Tongue (tissue), 1 donor: ENCODE measurements at regions not wholly inside any gene's neighbourhood (a gene's known extent, or its start where the extent isn't known, plus 50 kb on each side); places are given as distances from the start of the nearest gene placed in this dataset.
"Not testable (repeated sequence)": the region's sequence is repeated elsewhere in the genome, so short reads cannot be mapped to it uniquely, and the experiment has no call there.

Experiments used
- DNase-seq: peaks from one replicate; pipeline ENCODE4 v3.0.0-alpha.2; 2015

DNA sequence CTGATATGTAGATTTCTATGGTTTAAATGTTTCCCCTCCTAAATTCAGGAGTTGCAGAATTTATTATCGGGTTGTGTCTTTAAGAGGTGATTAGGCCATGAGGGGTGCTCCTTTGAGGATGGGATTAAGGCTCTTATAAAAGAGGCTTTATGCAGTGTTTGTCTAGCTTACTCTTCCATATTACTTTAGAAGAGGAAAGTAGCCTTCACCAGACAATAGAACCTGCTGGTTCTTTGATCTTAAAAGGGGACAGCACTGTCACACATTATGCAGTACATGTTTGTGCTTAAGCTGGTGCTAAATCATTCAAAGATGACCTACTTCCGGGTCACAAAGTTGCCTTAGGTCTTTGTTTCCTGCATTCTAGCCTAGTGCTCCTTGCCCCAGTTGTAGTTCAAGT lies 81.0 kb downstream of the CPXCR1 start:
- DNase-seq: no peak

DNA sequence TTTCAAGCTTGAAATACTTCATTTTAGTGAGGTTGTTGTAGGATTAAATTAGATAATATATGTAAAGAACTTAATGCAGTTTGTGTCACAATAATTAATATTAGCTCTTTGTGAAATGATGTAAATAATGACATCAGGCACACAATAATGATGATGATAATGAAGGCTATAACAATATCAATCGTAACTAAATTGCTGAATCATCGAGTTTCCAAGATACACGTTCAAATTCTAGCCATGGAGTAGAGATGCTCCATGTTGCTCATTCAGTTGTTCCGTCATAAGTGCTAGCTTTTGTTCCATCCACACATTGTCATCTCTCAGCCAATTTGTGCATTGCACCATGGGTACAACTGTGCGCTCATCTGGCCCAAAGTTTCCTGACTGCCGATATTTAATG lies 83.1 kb downstream of the CPXCR1 start:
- no peak for DNase-seq

DNA sequence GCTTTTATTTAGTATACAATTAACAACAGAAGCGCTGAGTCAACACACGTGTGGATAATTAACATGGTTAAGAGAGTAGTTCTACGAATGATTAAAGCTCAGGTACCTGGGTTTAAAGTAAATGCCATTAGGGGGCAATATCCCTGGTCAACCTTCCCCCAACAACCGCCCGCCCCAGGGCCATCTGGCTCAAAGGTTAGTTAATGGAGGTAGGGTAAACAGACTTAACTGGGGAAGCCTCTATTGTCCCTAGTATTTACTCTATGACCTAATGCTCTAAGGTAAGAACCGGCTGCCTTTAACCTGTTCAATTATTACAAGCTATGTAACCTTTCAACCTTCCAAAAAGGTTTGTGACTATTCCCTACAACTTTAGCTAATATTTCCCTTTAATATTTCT lies 90.7 kb downstream of the CPXCR1 start:
- DNase-seq: not testable (repeated sequence)

DNA sequence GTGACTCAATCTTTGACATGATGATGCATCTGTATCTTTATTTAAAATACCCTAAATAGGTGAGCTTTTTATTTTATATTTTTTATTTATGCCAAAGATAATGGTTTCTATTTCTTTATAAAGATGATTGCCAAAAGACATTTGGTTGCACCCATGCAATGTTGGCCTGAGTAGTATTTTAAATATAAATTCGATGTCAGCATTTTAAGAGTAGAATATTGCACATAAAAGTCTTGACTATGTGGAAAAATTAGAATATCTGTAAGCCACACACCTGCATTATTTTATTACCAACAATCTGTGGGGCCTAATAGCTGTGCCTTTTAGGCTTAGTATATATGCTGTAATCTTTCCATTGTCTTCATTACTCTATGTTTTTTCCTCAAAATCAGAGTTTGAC lies 91.4 kb downstream of the CPXCR1 start:
- DNase-seq: no peak

DNA sequence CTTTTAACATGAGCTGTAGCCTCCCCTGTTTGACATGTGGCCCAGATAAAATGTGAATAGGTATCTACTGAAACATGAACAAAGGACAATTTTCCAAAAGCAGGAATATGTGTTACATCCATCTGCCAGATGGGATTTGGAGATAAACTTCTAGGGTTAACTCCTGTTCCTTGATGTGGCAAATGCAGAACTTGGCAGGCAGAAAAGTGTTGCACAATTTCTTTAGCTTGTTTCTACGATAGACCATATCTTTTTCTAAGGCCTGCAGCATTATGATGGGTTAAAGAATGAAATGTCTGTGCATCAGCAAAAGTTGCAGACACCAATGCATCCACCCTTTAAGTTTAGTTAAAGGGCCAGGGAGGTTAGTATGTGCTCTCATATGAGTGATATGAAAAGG lies 96.8 kb downstream of the CPXCR1 start:
- not testable (repeated sequence) for DNase-seq

DNA sequence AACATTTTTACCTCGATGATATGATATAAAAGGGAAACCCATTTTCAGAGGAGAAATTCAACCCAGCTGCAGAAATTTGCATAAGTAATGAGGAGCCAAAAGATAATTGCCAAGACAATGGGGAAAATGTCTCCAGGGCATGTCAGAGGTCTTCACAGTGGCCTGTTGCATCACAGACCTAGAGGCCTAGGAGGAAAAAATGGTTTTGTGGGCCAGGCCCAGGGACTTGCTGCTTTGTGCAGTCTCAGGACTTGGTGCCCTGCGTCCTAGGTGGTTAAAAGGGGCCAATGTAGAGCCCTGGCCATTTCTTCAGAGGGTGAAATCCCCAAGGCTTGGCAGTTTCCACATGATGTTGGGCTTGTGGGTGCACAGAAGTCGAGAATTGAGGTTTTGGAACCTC lies 106.9 kb downstream of the CPXCR1 start:
- DNase-seq: no peak

DNA sequence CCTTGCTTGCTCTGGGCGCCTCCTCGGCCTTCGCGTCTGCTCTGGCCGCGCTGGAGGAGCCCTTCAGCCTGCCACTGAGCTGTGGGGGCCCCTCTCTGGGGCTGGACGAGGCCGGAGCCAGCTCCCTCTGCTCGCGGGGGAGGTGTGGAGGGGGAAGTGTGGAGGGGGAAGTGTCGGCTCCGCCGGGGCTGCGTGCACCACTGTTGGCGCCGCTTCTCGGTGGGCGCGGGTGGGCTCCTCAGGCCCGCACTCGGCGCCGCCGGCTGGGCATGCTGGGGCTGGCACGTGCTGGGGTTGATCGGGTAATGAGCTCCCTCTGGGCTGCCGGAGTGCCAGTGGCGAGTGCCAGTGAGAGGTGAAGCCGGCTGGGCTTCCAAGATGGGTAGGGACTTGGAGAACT lies 116.7 kb downstream of the CPXCR1 start:
- no peak for DNase-seq

DNA sequence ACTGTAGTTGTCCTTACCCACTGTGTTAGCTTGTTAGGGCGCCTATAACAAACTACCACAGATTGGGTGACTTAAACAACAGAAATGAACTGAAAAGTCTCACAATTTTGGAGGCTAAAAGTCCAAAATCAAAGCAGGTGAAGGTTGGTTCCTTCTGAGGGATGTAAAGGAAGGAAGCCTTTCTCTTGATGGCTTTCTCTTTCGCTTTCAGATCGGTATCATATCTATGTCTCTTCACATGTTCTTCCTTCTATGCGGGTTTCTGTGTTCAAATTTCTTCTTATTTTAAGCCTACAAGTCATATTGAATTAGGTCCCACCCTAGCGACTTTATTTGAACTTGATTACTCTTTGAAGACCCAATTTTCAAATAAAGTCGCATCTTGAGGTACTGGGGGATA lies 118.6 kb downstream of the CPXCR1 start:
- DNase-seq: no peak

DNA sequence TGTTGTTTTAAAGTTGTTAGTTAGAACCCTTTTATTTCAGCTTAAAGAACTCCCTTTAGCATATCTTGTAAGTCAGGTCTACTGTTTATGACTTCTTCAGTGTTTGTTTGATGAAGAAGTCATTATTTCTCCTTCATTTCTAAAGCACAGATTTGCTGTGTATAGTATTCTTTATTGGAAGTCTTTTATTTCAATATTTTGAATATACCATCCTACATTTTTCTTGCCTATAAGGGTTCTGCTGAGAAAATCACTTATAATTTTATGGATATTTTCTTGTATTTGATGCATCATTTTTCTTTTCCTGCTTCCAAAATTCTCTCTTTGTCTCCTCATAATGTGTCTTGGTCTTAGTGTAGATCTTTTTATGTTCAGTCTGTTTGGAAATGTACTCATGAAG lies 134.5 kb downstream of the CPXCR1 start:
- DNase-seq: no peak

DNA sequence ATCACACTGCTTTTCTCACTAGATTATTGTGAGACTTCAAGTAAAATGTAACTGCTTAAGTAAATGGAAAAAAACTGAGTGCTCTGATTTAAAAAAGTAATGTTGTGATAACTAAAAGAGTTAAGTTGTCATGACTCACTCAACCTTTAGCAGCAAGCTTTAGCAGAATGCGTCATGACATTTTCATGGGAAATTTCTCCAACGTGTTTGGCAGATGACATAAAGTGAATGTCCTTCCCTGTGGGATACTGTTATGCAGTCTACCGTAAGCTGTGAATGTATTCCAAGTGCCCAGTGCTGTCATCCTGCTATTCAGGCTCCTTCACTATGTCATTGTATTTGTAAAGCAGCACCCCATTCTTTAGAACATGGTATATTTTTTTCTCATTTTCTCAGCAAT lies 136.2 kb downstream of the CPXCR1 start:
- DNase-seq: peak; percentile 7

DNA sequence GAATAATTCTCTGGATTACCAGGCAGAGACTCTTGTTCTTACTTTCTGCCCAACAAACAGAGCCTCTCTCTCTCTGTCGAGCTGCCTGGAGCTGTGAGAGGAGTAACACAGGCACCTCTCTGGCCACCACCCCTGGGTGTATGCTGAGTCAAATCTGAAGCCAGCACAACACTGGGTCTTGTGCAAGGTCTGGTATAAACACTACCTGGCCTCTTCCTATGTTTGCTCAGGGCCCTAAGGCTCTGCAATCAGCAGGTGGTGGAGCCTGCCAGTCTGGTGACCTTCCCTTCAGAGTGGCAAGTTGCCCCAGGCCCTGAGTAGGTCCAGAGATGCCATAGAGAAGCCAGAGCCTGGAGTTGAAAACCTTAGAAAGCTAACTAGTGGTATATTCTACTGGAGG lies 139.9 kb downstream of the CPXCR1 start:
- DNase-seq: no peak

DNA sequence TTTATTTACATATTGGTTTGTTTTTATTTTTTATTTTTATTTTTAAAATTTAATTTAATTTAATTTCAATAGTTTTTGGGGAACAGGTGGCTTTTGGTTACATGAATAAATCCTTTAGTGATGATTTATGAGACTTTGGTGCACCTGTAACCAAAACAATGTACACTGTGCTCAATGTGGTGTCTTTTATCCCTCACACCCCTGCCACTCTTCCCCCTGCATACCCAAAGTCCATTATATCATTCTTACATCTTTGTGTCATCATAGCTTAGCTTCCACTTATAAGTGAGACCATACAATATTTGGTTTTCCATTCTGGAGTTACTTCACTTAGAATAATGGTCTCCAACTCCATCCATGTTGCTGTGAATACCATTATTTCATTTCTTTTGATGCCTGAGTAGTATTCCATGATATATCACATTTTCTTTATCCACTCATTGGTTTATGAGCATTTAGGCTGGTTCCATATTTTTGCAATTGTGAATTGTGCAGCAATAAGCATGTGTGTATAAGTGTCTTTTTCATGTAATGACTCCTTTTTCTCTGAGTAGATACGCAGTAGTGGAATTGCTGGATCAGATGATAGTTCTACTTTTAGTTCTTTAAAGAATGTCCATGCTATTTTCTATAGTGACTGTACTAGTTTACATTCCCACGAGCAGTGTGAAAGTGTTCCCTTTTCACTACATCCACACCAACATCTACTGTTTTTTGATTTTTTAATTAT lies 157.1 kb downstream of the CPXCR1 start:
- no peak for DNase-seq

DNA sequence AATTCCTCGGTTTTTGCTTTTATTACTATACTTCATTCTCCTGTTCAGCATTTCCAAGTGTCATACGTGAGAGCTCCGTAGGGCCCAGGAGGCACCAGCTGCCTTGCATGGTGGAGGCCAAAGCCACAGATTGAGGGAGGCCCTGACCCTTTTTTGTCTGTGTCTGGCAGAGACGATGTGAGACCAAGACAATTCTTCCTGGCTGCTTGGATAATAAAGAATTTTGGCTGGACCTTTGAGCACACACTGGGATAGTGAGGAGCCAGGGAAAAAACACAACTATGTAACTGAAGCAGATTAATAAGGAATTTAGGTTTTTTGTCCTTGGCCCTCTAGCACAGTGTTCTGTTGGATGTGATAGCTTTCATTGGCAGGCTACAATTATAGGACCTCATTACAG lies 161.0 kb downstream of the CPXCR1 start:
- DNase-seq: no peak

DNA sequence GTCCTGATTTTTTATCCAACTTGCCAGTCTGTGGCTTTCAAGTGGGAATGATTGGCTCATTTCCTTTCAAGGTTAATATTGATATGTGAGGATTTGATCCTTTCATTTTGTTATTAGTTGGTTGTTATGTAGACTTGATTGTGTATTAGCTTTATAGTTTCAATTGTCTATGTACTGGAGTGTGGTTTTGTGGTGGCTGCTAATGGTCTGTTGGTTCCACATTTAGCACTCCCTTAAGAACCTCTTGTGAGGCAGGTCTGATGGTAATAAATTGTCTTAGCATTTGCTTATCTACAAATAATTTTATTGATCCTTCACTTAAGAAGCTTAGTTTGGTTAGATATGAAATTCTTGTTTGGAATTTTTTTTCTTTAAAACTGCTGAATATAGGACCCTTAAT lies 190.6 kb downstream of the CPXCR1 start:
- DNase-seq: no peak

DNA sequence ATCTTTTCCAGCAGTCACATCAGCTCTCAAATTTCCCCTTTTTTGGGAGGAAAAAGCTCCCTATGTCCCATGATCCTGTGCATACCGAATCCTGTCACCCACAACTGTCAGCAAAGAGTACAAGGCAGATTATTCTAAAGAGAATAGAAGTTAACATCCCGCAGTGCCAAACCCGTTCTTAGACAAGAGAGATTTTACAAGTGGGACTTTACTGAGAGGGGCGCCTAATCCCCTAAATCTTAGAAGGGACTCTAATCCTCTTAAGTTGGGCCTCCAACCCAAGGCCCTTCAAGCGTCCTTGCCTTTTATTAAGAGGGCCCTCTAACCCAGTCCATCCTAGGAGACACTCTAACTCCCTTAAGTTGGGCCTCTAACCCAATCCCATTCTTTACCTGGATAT lies 193.9 kb downstream of the CPXCR1 start:
- DNase-seq: no peak

DNA sequence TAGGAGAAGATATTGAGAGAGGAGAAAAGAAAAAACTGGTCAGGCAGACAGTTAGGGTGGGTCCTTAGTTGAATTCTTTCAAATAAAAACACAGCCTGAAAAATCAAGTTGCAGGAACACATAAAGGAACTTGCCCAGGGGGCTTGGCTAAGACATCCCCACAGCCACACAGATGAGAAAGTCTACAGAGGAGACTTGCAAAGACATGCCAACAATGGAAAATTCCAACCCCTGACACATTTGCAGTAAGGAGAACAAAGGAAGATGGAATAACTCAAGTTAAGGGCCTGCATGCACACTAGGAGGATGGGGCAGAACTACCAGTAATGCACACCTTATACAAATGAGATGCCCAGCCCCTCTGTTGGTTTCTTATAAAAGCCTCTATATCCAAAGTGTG lies 197.6 kb downstream of the CPXCR1 start:
- DNase-seq: peak; percentile 2

DNA sequence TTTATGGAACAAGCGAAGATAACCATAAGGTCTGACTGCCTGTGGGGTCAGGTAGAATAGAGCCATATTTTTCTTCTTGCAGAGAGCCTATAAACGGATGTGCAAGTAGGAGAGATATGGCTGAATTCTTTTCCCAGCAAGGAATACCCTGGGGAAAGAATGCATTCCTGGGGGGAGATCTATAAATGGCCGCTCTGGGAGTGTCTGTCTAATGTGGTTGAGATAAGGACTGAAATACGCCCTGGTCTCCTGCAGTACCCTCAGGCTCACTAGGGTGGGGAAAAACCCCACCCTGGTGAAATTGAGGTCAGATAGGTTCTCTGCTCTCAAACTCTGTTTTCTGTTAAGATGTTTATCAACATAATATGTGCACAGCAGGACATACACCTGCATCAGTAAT lies 209.0 kb downstream of the CPXCR1 start:
- not testable (repeated sequence) for DNase-seq

DNA sequence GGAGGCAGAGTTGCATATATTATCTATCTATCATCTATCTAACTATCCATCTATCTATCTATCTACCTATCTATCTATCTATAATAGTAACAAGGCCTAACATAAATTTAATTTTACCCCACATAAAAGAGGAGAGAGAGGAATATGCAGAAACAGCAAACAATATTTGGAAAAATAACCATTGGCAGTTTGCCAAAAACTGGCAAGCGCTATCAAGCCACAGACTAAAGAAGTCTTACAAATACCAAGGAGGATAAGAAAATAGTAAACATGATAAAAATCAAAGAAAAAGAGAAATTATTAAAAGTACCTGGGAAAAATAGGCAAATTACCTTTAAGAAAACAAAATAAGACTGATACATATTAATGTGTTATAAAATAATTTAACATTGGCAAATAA lies 230.8 kb downstream of the CPXCR1 start:
- DNase-seq: no peak

DNA sequence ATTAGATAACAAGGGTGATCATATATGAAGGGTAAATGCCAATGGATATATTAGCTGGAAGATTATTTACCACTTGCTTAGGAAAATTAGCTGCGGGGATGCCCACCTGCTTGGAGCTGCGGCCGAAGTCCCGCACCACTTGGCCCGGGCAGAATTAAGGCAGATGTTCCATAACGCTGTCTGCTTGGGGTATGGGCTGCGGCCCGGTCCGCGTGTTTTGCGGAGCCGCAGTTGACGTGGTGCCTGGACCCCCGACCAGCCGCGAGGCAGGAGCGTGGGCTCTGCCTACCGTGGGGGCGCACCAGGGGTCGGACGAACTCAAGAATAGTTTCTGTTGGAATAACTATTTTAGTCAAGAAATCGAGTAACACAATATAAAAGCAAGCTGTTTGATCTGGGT lies 235.2 kb downstream of the CPXCR1 start:
- DNase-seq: no peak

DNA sequence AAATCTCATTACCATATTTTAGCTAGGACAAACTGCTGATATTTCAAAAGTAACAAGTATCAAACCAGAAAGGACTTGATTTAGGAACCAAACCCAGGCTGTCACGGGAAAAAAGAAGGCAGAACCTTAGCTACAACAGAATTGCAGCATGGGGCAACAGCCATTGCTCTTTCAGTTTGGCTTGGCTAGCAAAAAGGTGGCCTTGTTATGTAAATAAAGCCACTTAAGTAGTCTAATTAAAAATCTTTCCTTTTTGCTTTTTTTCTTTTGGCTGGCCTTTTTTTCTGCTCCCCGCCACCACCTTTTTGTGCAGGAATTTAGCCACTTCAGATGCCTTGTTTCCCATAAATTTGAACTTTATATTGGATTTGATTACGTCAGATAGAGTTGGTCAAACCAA lies 235.9 kb downstream of the CPXCR1 start:
- no peak for DNase-seq

DNA sequence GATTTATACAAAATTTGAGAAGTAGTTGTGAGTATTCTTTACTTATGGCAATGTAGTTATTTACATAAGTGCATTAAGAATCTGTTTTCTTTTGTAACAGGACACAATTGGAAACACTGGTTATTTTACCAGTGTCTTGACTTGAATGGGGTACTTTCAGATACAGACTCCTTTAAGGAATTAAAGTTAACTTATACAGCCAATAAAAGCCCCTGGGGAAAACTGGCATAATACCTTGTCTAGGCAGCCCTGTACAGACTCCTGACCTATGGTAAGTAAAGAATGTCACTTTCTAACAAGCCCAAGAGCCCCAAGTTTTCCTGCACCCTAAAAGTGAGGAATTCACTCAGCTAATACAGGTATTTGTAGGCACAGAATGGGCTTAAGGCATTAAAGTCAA lies 241.8 kb downstream of the CPXCR1 start:
- DNase-seq: no peak

DNA sequence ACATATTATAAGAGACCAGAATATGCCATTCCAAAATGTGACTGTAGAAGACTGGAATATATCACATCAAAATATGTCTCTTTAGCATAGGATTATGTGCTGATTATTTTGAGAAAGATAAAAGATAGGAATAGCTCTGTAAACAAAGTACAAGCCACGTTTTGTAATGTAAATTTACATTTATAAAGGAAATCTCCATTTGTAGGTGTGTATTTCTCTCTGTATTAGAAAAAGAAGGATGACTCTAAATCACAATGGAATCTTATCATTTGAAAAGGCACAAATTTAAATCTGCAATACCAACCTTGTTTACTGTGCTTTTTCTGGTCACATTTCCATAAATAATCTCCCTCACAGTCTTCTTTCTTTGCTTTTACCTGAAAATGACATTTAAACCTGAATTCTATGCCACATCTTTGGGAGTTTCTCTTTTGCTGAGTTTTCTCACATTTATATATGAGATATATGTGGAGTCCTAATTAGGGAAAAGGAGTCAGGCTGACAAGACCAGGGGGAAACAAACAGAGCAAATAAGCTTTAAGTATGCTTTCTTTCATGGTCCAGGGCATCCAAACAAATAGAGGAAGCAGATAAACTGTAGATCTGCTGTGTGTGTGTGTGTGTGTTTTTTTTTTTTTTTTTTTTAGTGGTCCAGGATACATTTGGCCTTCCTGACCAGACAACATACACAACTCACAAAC lies 244.0 kb downstream of the CPXCR1 start:
- no peak for DNase-seq

DNA sequence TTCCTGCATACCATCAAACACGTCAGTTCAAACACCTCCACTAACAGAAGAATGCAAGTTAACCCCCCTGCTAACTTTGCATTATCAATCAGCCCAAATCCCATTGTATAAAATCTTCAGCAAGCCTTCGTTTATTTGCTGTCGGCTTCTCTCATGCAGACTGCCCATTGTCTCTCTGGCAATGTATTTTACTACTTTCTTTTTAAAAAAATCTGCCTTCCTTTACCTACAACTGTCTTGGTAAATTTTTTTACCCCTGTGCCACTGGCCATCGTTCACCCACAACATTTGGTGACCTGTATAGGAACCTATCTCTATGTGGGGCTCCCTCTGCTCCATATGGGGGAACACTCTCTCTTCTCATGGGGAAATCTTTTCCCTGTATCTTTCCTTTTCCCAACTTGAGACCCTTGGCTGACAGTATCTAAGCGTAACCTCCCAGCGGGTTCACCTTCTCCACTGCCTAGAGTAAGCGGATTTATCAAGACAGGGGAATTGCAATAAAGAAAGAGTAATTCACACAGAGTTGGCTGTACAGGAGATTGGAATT lies 244.6 kb downstream of the CPXCR1 start:
- DNase-seq: no peak

DNA sequence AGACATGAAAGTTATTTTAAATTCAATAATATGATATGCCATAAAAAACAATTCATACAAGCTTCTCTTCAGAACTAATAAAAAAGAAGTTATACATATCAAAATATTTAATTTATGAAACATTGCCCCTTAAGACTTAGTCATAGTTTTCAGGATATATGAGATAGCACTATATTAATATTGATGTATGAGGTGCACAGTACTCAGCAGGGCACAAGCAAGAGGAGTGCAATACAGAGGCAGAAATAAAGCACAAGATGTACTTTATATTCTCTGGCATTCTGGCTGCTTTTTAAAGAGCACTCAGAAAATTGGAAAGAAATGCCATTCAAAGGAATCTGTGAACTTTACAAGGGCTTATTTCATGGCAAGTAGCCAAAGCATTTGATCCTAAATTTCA lies 274.9 kb downstream of the CPXCR1 start:
- DNase-seq: no peak
